NCI-H2171 treated with DMSO at 0.1 percent for 48 hours (cell line): ENCODE measurements at regions not wholly inside any gene's neighbourhood (a gene's known extent, or its start where the extent isn't known, plus 50 kb on each side); places are given as distances from the start of the nearest gene placed in this dataset.

ENCODE experiments used
- DNase-seq: peaks from one replicate; lab custom pipeline; 2025; lab: John Stamatoyannopoulos, UW

DNA sequence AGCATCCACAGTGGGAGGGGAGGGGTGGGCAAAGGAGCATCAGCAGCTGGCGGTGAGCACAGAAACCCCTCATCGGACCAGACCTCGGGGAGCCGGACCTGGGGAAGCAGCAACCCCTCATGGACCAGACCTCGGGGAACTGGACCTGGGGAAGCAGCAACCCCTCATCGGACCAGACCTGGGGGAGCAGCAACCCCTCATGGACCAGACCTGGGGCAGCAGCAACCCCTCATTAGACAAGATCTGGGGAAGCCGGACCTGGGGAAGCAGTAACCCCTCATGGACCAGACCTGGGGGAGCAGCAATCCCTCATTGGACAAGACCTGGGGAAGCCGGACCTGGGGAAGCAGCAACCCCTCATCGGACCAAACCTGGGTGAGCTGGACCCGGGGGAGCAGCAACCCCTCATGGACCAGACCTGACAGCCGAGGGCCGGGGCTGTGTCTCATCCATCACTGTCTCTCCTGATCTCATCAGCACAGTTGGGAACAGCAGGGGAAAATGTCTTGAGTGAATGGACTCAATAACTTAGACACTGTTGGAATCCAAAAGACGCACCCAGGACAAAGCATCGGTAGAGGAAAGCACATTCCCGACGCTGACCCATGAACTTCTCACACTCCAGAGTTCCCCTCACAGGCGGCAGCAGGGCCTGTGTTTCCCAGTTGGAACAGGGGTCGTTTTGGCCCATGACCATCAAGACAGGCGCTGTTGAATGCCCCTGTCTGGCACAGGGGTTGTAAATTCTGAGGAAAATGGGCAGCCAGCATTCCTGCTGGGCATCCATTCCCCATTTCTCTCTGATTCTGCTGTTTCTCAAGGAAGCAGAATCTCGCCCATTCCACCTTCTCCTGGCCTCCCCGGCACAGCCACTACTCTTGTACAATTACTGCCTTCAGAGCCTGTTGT is 1494.6 kb downstream of the TBC1D22A start:
- DNase-seq, result no peak

DNA sequence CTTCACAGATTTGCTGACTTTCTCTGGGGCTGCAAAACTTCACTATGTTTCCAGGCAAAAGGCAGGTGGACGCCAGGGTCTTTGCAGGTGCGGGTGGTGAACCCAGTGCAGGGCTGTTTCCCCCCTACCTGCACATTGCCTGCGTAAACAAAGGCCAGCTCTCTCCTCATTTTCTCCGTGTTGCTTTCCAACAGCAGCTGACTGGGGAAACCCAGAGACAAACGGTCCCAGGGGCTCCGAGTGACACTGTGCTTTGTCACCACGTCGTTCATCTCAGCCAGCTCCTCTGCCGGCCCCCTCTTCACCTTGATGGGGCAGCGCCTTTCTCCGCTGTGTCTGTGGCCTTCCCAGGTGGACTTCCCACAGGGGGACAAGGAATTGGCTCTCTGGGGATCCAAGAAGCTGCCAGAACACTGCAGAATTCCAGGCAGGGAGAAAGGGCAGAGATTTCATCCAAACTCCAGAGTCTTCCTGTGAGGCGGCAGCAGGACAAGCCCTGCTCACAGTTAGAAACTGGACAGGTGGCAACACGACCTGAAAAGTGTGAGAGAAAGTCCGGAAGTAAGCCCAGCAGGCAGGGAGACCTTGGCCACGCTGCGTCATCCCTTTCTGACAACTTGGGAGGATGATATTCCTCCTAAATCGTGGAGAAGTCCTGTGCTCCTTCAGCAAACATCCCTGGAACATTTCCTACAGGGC is 1493.7 kb downstream of the TBC1D22A start:
- no peak for DNase-seq

DNA sequence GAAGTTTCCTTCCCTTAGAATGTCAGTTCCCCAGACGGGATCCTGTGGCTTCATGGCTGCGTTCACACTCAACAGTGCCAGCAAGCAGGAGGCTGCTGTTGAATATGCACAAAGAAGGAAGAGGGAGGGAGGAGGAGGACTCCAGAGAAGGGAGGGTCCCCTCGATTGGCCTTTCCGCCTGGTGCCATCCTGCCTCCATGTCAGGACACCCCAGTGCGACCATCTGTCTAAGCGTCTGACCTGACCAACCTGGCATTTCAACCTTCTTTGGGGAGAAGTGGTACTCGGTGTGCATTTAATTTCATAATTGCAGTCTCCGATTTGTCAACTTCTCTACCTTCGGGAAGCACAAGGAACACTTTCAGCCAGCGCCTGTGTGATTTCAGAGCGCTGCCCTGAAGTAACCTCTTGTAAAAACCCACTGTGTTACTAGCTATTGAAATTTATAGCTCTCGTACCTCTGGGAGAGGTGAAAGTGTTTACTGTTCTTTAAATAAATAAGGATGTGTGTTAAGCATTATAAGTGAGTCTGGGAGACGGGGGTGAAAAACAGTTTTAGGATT is 1491.9 kb downstream of the TBC1D22A start:
- peak; percentile 59 for DNase-seq

DNA sequence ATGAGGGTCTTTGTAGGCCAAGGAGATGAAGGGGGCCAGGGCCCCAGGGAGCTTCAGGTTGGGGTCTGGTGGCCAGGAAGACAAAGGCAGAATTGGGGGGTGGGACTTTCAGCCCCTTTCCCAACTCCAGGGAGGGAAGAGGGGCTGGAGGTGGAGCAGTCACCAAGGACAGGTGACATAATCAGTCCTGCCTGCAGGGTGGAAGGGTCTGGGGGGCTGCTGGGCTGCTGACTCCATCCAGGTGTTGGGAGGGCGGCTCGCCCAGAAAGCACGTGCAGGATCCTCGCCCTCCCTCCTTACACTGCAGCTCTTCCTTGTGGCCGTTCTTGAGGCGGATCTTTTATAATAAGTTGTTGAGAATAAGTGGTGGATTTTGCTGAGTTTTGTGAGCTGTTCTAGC is 1491.1 kb downstream of the TBC1D22A start:
- no peak for DNase-seq

DNA sequence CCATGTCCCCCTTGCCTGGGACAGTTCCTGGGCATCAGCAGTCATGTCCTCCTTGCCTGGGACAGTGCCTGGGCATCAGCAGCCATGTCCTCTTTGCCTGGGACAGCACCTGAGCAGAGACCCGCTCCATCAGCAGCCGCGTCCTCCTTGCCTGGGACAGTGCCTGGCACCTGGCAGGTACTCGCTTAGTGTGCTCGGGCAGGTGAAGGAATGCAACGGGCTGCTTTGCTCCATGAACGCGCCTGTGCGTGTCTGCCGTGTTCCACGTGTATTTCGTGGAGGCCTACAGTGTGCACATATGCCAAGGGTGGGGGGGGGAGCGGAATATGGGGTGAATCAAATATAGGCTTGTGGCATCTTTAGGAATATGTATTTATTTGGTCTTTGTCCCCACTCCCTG is 1490.7 kb downstream of the TBC1D22A start:
- no peak for DNase-seq

DNA sequence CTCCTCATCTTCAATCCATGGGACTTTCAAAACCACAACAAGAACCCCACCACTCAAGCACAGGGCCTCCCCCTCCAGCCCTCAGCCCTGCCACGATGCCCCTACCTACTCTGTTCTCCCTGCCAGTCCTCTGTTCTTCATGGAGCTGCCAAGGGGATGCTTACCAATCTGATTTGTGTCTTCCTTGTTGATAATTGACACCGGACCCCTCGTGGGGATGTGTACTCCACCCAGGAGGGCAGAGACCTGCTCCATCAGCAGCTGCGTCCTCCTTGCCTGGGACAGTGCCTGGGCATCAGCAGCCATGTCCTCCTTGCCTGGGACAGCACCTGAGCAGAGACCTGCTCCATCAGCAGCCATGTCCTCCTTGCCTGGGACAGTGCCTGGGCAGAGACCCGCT is 1489.2 kb downstream of the TBC1D22A start:
- no peak for DNase-seq

DNA sequence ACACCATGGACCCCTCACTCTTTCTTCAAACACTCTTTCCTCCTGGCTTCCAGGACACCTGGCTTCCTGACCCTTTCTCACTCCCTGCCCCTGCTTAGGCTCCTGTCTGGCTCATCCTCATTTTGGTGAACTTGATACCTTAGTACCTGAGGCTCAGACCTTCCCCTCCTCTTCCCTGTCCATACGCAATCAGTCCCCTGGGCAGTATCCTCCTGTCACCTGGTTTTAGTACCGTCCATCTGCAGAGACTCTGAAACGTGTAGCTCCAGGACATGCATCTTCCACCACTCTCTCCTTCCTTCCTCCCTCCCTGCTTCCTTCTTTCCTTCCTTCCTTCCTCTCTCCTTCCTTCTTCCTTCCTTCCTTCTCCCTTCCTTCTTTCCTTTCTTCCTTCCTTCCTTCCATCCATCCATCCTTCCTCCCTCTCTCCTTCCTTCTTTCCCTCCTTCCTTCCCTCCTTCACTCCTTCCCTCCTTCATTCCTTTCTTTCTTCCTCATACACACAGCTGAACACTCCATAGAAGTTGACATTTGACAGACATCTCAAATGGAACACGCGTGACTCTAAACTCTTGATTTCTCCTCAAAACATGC is 1488.6 kb downstream of the TBC1D22A start:
- no peak for DNase-seq

DNA sequence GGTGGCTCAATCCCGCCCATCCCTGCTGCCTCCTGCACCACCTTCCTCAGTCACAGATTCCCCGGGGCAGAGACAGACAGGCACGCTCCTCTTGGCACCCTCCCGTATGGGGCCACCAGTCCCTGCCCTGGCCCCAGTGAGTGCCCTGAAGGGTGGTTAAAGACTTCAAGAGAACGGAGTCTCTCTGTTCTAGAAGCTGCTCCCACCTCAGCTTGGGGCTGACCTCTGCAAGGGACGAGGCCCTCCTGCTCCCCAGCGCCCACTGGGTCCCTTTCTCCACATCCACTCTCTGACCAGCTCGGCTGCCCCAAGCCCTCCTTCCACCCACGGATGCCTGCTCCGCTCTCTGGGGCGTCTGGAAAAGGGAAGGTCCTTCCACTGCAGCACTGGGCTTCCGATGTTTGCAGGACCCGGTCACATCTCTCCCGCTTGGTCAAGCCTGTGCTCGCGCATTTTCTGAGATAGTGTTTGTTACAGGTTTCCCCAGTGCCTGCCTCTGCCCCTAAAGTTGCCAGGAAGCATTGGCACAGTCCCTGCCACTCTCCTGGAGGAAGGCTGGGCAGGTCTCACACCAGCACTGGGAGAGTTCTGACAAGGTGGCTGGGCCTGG is 1487.9 kb downstream of the TBC1D22A start:
- no peak for DNase-seq

DNA sequence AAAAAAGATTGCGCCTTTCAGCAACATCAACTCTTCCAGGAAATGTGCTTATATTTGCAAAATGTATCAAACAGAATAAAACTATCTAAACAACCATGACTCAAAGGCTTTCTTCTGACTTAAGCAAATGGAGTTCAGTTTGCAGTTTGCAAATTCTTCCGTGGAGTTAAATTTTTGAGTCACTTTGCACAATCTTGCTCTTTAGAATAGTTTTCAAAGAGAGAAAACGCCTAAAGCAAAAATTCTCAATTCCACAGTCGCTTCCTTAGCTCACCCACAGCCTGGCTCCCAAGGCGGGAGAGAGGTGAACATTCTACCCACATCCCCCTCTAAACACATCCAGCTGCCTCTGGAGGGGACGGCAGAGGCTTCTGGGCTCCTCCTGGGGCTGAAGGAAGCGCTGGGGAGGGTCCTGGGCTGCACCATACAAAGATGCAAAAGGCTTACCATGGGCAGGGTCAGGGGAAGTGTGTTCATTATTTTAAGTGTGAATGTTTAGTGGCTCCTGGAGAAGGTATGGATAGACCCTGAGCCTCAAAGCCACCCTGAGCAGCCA is 1487.3 kb downstream of the TBC1D22A start:
- no peak for DNase-seq

DNA sequence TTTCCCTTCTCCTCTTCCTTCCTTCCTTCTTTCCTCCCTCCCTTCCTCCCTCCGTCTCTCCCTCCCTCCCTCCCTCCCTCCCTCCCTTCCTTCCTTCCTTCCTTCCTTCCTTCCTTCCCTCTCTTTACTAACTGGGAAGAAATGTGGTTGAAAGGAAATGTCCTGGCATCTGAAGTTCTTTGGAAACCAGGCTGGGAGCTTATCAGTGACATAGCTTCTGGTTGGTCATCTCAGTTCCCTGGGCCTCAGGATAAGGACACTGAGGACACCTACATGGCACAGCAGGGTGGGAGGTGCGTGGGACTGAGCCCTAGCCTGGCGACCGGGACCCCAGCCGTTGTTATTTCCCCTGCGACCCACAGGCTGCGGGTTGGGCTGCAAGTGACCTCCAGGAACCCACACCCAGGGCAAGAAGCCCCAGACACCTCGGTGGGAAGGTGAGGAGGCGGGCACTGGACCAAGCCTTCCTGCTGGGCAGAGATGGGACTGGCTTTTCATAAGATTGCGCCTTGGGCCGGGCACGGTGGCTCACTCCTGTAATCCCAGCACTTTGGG is 1486.5 kb downstream of the TBC1D22A start:
- no peak for DNase-seq

DNA sequence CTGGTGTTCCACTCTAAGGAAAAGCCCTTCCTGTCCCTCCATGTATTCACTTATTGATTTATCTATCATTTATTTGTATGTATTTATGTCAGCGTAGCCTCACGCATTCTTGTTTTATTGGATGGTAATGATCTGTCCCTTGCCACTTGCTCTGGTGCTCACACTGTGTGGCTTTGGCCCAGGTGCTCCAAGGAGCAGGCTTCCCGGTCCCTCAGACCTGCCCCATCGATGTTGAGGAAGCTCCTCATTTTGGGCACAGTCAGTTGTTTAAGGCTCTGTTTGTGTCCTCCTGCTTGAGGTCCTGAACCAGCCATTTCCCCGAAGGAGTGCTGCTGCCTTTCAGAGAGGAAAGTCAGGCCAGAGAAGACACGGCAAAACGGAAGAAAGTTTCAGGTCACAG is 1485.4 kb downstream of the TBC1D22A start:
- no peak for DNase-seq

DNA sequence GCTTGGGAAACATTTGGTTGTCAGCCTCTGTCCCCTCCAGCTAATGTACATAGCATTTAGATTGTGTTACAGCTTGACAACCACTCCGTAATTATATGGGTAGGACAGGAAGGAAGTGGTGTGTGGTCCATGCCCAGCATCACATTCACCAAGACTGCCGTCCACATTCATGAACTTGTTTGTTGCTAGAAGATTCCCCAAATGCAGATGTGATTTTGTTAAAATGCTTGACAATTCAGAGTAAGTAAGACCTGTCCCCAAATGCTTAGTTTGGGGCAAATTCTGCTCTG is 1482.7 kb downstream of the TBC1D22A start:
- DNase-seq, result no peak

DNA sequence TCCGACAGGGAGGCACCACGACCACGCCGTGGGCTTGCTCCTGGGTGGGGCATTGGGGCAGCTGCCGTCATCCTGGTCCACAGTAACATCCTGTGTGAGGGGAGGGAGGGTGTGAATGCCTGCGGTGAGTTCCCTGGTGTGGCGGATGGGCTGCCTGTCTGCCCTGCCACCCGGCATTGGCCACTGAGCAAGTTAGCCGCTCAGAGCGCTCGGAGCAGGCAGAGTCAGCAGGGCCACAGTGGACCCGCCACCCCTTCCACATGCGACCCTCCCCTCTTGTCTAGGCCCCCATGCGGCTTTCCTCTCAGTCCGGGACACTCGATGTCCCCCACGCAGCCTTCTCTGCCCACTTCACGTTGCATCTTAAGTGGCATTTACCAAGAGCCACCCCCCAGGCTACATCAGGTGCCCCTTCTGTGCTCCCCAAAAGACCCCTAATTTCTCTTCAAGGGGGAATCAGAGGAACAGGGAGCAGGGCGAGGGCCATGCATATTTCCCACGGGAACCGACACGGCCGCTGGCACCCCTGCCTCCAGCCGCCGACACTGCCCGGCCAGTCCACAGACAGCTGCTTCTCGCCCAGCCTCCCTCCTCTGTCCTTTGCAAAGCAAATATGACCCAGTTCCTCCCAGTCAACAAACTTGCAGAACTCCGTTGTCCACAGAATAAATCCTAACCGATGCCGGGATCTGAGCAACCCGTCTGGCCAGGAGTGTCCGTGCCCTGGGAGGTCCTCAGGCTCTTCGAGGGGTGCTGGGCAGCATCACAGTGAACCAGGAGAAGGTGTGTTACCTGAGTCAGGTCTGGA is 1482.1 kb downstream of the TBC1D22A start:
- no peak for DNase-seq

DNA sequence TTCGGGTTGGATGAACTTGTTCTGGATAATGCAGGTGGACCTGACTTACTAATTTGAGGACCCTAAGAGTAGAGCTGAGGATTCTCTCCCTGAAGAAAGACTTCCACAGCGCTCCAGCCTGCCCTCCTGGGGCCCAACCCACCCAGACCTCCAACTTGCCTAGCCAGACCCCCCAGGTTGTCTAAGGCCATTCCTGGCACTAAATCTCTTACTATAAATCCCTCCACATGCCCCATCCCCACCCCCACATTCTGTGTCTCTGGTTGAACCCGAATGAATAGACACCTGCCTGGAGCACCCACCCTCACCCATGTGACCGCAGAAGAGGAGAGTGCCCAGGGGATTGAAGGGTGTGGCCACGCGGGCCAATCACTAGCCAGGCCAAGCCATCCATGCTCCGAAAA is 1480.0 kb downstream of the TBC1D22A start:
- no peak for DNase-seq

DNA sequence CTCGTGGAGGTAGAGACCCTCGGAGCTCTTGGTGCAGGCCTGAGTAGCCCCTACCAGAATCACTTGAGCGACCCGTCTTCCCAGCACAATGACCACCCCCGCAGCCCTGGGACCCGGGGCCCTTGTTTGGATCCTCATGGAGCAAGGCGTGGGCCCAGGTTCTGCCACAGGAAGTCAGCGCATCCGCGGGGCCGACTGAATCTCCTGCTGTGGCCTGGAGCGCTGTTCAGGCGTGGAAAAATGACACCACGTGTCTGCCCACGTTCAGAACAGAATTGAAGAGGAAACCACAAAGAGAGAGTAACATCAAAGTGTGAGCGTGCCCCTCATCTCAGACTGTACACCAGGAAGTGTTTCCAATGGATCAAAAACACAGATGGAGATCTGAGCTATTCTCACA is 1479.2 kb downstream of the TBC1D22A start:
- DNase-seq, result no peak

DNA sequence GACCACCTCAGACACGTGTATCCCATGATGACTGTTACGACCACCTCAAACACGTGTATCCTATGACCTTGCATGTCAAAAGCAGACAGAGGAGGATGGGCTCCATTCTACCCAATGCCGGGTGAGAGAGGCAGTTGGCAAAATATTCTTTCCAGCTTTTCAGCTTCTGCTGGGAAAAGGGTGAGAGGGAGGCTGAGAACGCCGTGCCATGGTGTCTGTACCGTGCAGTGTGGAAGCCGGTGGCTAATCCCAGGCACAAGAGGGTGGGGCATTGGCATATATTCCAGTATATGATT is 1478.4 kb downstream of the TBC1D22A start:
- no peak for DNase-seq

DNA sequence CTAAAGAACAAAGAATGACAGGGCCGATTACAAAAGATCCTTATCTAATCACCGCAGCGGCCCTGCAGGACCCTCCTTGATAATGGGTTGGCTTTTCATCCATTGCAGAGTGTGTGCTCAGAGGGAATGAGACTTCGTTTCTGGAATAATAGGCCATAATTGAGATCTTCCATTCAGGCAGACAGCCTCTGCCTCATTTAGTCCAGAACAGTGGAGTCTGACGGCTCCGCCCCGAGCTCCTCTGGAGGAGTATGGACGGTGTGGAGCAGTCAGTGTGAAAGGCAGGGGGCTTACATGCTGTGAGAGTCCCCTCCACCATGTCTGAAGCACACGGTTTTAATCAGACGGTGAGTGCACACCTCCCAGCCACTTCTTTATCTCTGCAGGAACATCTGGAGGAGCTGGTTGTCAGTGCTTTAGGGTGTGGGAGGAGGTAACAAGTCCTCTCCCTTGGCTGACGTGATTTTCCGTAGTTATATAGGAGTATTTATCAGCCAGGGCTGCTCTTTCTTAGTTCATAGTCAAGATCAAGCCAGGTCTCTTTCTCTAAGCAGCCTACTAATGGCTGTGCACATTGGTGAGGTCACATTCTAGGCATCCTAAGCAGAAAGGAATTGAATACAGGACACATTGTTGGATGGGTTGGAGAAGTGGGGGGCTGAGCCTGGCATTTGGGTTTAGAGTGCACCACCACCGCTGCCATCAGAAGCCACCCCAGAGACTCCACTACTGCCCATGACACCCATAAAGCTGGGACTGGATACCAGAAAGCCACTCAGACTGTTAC is 1477.9 kb downstream of the TBC1D22A start:
- no peak for DNase-seq

DNA sequence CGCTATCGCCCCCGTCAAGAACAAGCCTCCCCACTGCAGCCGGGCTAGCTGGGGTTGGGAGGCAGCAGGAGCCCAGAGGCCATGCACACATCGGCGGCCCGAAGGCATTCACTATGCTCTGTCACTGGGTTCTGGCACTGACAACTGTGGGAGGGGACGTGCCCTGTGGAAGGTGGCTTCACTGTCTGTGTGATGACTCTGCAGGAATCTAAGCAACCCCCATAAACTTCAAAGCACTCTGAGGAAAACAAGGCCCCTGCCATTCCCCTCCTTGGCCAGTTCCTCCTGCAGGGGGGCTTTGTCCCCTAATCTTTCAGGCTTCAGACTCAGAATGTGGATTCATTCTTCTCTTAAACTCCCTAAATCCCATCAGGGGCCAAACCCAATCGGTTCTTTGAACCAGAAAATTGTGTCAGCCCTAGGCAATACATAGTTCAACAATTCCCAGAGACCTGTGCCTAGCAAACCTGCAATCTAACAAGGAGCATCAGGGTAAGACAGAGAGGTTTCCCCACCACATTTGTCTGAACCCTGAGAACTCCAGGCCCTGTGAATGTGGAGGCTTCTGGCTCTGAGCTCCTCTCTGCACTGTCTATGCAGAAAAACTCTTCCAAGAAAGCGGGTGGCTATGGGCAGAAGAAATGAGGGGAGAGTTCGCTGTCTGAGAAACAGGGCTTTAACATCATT is 1477.2 kb downstream of the TBC1D22A start:
- no peak for DNase-seq

DNA sequence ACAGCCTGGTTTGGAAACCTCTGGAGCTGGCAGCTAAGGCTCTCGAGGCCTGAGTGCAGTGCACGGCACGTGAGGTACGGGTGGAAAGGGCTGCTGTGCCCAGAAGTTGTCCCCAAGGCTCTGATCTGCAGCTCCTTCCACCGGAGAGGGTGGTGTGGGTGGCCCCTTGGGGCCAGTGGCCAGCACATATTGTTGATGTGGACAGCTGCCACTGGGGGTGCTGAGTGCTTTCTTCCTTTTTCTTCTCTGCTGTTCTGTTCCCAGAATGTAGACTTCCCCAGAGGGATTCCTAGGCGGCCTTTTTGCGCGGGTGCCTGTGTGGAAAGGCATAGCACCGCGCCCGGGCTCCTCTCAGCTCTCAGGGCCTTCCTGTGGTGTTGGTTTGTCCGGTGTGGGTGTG is 1476.5 kb downstream of the TBC1D22A start:
- no peak for DNase-seq
